Glomerular endothelial cell (primary cell): ENCODE measurements at regions not wholly inside any gene's neighbourhood (a gene's known extent, or its start where the extent isn't known, plus 50 kb on each side); places are given as distances from the start of the nearest gene placed in this dataset.
"Not testable (repeated sequence)": the region's sequence is repeated elsewhere in the genome, so short reads cannot be mapped to it uniquely, and the experiment has no call there.

Experiments used
- DNase-seq: peaks from one replicate; pipeline ENCODE4 v3.0.0-alpha.2; 2011; ENCODE audit warnings: low read depth, low spot score; ENCODE audit errors: extremely low read depth

GRCh38 chr7:149637911-149638565 lies 135.3 kb downstream of the ZNF467 start:
- no peak for DNase-seq

GRCh38 chr7:149635561-149636329 lies 137.6 kb downstream of the ZNF467 start:
- no peak for DNase-seq

GRCh38 chr7:149633976-149634945 lies 136.7 kb upstream of the ZNF746 start:
- DNase-seq: no peak

GRCh38 chr7:149628361-149629149 lies 130.9 kb upstream of the ZNF746 start:
- DNase-seq: not testable (repeated sequence)

GRCh38 chr7:149627911-149628310 lies 130.3 kb upstream of the ZNF746 start:
- DNase-seq: no peak

- DNase-seq: no peak
Measured at GRCh38 chr7:149626972-149627371, 129.4 kb upstream of the ZNF746 start.

GRCh38 chr7:149625947-149626392 lies 128.4 kb upstream of the ZNF746 start:
- no peak for DNase-seq

- DNase-seq: peak; percentile 31
Measured at GRCh38 chr7:149625340-149625946, 127.8 kb upstream of the ZNF746 start.

- DNase-seq: no peak
Measured at GRCh38 chr7:149624419-149625339, 127.1 kb upstream of the ZNF746 start.

GRCh38 chr7:149624006-149624405 lies 126.4 kb upstream of the ZNF746 start:
- no peak for DNase-seq

GRCh38 chr7:149623262-149623997 lies 125.8 kb upstream of the ZNF746 start:
- DNase-seq: not testable (repeated sequence)

GRCh38 chr7:149622444-149623210 lies 125.0 kb upstream of the ZNF746 start:
- DNase-seq: no peak

- DNase-seq: no peak
Measured at GRCh38 chr7:149621776-149622175, 124.2 kb upstream of the ZNF746 start.

GRCh38 chr7:149620961-149621360 lies 123.4 kb upstream of the ZNF746 start:
- no peak for DNase-seq

GRCh38 chr7:149616898-149617297 lies 119.3 kb upstream of the ZNF746 start:
- DNase-seq: no peak

GRCh38 chr7:149615690-149616270 lies 118.2 kb upstream of the ZNF746 start:
- no peak for DNase-seq

GRCh38 chr7:149610441-149611011 lies 112.9 kb upstream of the ZNF746 start:
- DNase-seq: no peak
